Skeletal muscle tissue (tissue), 3 donors: ENCODE measurements at regions not wholly inside any gene's neighbourhood (a gene's known extent, or its start where the extent isn't known, plus 50 kb on each side); places are given as distances from the start of the nearest gene placed in this dataset.
"Not testable (repeated sequence)": the region's sequence is repeated elsewhere in the genome, so short reads cannot be mapped to it uniquely, and the experiment has no call there.

Experiments used
- H3K27ac ChIP-seq: one replicate; pipeline ENCODE4 v1.7.0; 2013; ENCODE audit warnings: mild to moderate bottlenecking, low read depth, low read length, inconsistent platforms
- H3K27me3 ChIP-seq, 3 donors: one replicate each; pipeline ENCODE4 v1.7.0; 2013; ENCODE audit warnings: low read length in 3 of 3; ENCODE audit not compliant: control insufficient read depth in 3 of 3, insufficient read depth in 3 of 3
- H3K36me3 ChIP-seq, 3 donors: one replicate each; pipeline ENCODE4 v1.7.0; 2013; ENCODE audit warnings: low read length in 3 of 3; ENCODE audit not compliant: control insufficient read depth in 3 of 3, insufficient read depth in 3 of 3
- H3K4me1 ChIP-seq, 3 donors: one replicate each; pipeline ENCODE4 v1.7.0; 2013; ENCODE audit warnings: low read length in 3 of 3, mild to moderate bottlenecking in 3 of 3; ENCODE audit not compliant: control insufficient read depth in 3 of 3, insufficient read depth in 3 of 3
- H3K4me3 ChIP-seq, 3 donors: one replicate each; pipeline ENCODE4 v1.7.0; 2013; ENCODE audit warnings: low read length in 3 of 3
- H3K9ac ChIP-seq, 3 donors: one replicate each; pipeline ENCODE4 v1.7.0; 2013; ENCODE audit warnings: low read length in 3 of 3, mild to moderate bottlenecking in 3 of 3, moderate library complexity in 2 of 3, low read depth in 1 of 3
- H3K9me3 ChIP-seq, 3 donors: one replicate each; pipeline ENCODE4 v1.7.0; 2013; ENCODE audit warnings: low read length in 3 of 3; ENCODE audit not compliant: control insufficient read depth in 3 of 3
- donor health status: Osteomylitis.

- H3K9me3 ChIP-seq = no peaks in the 10 kb centered on the region
- no peak overlapping the region for H3K9ac ChIP-seq
- no peaks in the 10 kb centered on the region for H3K36me3 ChIP-seq
- H3K4me1 ChIP-seq = peaks cover 0 to 5% (median 3%) of the 10 kb centered on the region in 3 donors
- H3K27ac ChIP-seq = no peak overlapping the region
- H3K4me3 ChIP-seq = no peak overlapping the region
- no peaks in the 10 kb centered on the region for H3K27me3 ChIP-seq
Measured at GRCh38 chr1:232709386-232709785, 79.5 kb upstream of the SIPA1L2 start.

GRCh38 chr1:232711996-232712395, 82.1 kb upstream of the SIPA1L2 start:
- Histone ChIP-seq H3K27me3 (no peaks in the 10 kb centered on the region), H3K36me3 (no peaks in the 10 kb centered on the region), H3K27ac (no peak overlapping the region), H3K4me1 (no peaks in the 10 kb centered on the region), H3K9me3 (no peaks in the 10 kb centered on the region), H3K9ac (no peak overlapping the region), H3K4me3 (no peak overlapping the region)

GRCh38 chr1:232713785-232714184, 83.9 kb upstream of the SIPA1L2 start:
- Histone ChIP-seq H3K9ac (no peak overlapping the region), H3K27me3 (no peaks in the 10 kb centered on the region), H3K36me3 (no peaks in the 10 kb centered on the region), H3K4me1 (no peaks in the 10 kb centered on the region), H3K9me3 (no peaks in the 10 kb centered on the region), H3K27ac (no peak overlapping the region), H3K4me3 (no peak overlapping the region)

- Histone ChIP-seq H3K27me3 (no peaks in the 10 kb centered on the region), H3K36me3 (no peaks in the 10 kb centered on the region), H3K27ac (no peak overlapping the region)
Measured at GRCh38 chr1:232715154-232715553, 85.2 kb upstream of the SIPA1L2 start.

GRCh38 chr1:232717911-232718310, 87.3 kb upstream of the MAP10 start:
- not testable (repeated sequence) for H3K9me3 ChIP-seq, H3K4me1 ChIP-seq, H3K36me3 ChIP-seq

More at GRCh38 chr1:232715154-232715553, 85.2 kb upstream of the SIPA1L2 start:
- Histone ChIP-seq H3K4me1 (no peaks in the 10 kb centered on the region), H3K9me3 (no peaks in the 10 kb centered on the region), H3K4me3 (no peak overlapping the region), H3K9ac (no peak overlapping the region)

GRCh38 chr1:232718928-232719927, 86.0 kb upstream of the MAP10 start:
- Histone ChIP-seq H3K36me3 (no peaks in the 10 kb centered on the region), H3K27ac (no peak overlapping the region), H3K4me3 (no peak overlapping the region), H3K4me1 (no peaks in the 10 kb centered on the region), H3K27me3 (no peaks in the 10 kb centered on the region), H3K9me3 (no peaks in the 10 kb centered on the region), H3K9ac (no peak overlapping the region)

More at GRCh38 chr1:232717911-232718310, 87.3 kb upstream of the MAP10 start:
- not testable (repeated sequence) for H3K27ac ChIP-seq, H3K9ac ChIP-seq, H3K4me3 ChIP-seq, H3K27me3 ChIP-seq

GRCh38 chr1:232722626-232723025, 82.6 kb upstream of the MAP10 start:
- Histone ChIP-seq H3K4me3 (no peak overlapping the region), H3K9ac (no peak overlapping the region), H3K36me3 (no peaks in the 10 kb centered on the region), H3K4me1 (no peaks in the 10 kb centered on the region), H3K9me3 (no peaks in the 10 kb centered on the region), H3K27ac (no peak overlapping the region), H3K27me3 (peaks cover 0 to under 1% (median 0%) of the 10 kb centered on the region in 3 donors)

GRCh38 chr1:232725305-232726047, 79.7 kb upstream of the MAP10 start:
- Histone ChIP-seq H3K27me3 (peaks cover 0 to 3% (median 0%) of the 10 kb centered on the region in 3 donors), H3K9ac (no peak overlapping the region), H3K4me3 (no peak overlapping the region), H3K27ac (no peak overlapping the region), H3K4me1 (no peaks in the 10 kb centered on the region), H3K36me3 (no peaks in the 10 kb centered on the region), H3K9me3 (no peaks in the 10 kb centered on the region)

- Histone ChIP-seq H3K36me3 (no peaks in the 10 kb centered on the region), H3K27me3 (peaks cover 0 to 3% (median 0%) of the 10 kb centered on the region in 3 donors), H3K4me3 (no peak overlapping the region), H3K4me1 (no peaks in the 10 kb centered on the region), H3K27ac (no peak overlapping the region), H3K9me3 (no peaks in the 10 kb centered on the region), H3K9ac (no peak overlapping the region)
Measured at GRCh38 chr1:232726048-232726779, 79.0 kb upstream of the MAP10 start.
